HG02571 (cell line): ENCODE measurements at regions not wholly inside any gene's neighbourhood (a gene's known extent, or its start where the extent isn't known, plus 50 kb on each side); places are given as distances from the start of the nearest gene placed in this dataset.
"Not testable (repeated sequence)": the region's sequence is repeated elsewhere in the genome, so short reads cannot be mapped to it uniquely, and the experiment has no call there.

Experiments used
- ATAC-seq: cut with Tn5 transposase; IDR thresholded peaks from one replicate; pipeline ENCODE4 v1.9.1; 2021; ENCODE audit warnings: mild to moderate bottlenecking, moderate library complexity; ENCODE audit not compliant: unreplicated experiment

DNA sequence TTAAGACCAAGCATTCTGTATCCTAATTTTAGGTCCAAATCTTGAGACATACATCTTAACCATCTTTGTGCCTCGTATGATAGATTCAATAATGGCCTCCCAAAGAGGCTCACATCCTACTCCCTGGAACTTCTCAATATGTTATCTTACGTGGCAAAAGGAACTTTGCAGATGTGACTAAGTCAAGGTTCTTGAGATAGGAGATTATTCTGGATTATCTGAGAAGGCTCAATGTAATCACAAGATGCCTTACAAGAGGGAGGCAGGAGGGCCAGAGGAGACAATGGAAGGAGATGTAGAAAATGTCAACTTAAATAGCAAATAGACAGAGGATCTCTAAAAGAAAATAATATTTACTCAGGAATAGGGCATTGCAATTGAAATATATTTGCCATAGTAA lies 548.9 kb downstream of the MATN1 start:
- no peak for ATAC-seq

- ATAC-seq = no peak
Measured at GRCh38 chr1:30173560-30173959, 549.8 kb downstream of the MATN1 start.

- ATAC-seq = no peak
Measured at GRCh38 chr1:30172757-30173156, 550.6 kb downstream of the MATN1 start.

GRCh38 chr1:30172299-30172694 lies 551.1 kb downstream of the MATN1 start:
- no peak for ATAC-seq

DNA sequence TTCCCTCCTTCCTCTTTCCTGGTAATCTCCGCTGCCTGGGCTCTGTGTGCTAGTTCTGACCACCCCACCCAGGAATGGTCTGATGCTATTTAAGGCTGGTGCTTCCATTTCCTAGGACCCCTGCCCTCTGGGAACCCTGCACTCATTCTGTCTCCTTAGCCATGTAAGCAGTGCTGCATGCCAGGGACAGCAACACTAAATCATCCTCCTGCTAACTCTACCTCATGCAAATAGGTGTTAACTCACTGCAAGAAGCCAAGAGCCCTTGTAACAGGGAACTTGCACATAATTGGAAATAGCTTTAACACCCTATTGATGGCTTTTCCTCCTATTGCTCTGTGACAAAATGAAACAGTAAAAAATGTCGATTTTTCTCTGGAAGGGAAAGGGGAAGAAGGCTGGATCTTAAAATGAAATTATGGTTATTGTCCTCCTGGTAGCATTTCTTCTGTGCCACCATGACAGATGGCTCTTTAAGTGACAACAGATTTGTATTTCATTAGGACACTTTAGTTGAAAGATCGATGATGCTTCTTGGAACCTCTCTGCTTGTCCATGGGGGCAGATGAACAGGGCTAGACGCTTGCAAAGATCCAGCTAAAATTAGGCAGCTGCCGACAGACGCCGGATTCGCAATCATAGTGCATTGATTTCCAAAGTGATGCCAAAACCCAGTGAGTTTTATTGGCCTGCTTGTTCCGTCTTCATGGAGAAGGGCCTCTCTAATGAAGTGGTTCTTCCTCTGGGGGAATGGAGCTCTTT lies 551.7 kb downstream of the MATN1 start:
- no peak for ATAC-seq

DNA sequence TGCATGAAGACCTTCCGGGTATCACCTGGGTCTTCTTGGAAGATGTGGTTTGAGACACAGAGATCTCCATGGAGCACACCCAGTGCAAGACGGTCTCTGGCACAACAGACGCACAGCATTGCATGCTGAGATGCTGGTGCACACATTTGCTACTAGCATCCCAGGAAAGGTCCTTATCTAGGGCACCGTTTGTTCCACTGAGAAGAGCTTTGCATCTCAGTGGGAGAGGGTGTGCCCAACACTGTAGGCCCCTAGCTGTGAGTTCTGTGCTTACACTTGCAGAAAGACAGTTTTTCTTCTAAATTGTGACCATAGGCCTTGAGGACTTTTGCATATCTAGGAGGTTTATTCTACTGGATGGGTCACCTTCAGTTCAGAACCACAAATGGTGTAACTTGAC lies 554.1 kb downstream of the MATN1 start:
- ATAC-seq = no peak

DNA sequence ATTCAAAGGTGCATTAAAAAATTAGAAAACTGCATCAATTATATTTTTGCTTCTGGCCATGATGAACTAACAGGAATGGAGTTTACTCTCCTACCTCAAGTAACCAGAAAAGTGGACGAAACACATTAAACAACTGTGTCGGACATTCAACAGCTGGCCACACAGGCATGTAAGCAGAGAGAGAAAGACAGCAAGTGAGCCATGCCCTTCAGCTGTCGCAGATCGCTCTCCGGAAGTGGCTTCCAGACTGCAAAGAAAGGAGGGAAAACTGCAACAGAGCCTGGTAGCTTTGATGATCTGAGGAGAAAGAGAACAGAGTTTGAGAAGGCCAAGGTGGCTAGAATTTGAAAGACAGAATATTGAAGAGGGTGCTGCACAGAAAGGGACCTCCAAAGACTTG lies 557.2 kb downstream of the MATN1 start:
- no peak for ATAC-seq

GRCh38 chr1:30165116-30165515 lies 558.3 kb downstream of the MATN1 start:
- ATAC-seq = no peak

- no peak for ATAC-seq
Measured at GRCh38 chr1:30164693-30165092, 558.7 kb downstream of the MATN1 start.

DNA sequence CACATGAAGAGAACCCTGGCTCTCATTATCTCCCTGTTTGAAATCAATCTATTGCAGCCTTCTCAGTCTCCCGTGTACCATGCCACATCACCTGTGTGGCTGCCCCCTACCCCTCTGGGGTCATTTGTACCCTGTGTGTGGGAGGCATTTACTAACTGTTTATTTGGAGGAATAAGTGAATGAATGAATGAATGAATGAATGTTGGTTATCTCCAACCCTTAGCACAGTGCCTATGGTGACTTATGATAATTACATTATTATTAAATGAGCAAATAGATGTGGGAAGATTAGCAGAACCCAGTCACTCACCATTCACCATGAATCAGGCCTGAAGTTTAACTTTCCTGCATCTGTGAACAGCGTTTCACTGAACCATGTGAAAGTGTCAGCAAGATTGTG lies 560.8 kb downstream of the MATN1 start:
- no peak for ATAC-seq

GRCh38 chr1:30161953-30162352 lies 561.4 kb downstream of the MATN1 start:
- ATAC-seq = no peak

DNA sequence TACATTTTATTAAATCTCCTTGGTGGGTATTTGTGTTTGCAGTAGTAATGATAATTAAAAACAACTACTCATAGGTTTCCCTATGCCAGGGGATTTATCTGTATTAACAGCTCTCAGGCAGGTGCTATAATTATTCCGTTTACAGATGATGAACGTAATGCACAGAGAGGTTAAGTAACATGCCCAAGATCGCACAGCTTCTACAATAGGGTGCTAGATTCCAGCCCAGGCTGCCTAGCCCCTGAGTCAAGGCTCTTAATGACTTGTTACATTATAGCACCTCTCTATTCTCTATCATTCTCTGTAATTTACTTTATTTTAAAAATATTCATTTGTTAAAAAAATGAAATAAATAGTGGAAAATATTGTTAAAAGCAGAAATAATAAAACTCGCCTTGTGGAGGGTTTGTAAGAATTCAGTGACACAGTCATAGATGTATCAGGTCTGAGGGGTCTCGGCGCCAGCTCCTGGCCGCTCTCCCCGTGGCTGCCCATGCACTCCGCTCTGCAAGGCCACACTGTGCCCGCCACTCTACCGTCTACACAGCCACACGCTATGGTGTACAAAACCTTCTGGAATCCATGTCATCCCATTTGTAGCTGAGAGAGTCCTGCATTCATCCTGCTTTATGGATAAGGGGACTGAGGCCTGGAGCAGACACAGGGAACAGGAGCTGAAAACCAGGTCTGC lies 562.2 kb downstream of the MATN1 start:
- ATAC-seq = no peak

GRCh38 chr1:30159015-30159414 lies 564.4 kb downstream of the MATN1 start:
- no peak for ATAC-seq

DNA sequence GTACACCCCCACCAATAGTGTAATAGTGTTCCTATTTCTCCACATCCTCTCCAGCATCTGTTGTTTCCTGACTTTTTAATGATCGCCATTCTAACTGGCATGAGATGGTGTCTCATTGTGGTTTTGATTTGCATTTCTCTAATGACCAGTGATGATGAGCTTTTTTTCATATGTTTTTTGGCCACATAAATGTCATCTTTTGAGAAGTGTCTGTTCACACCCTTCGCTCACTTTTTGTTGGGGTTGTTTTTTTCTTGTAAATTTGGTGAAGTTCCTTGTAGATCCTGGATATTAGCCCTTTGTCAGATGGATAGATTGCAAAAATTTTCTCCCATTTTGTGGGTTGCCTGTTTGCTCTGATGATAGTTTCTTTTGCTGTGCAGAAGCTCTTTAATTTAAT lies 567.7 kb downstream of the MATN1 start:
- not testable (repeated sequence) for ATAC-seq

DNA sequence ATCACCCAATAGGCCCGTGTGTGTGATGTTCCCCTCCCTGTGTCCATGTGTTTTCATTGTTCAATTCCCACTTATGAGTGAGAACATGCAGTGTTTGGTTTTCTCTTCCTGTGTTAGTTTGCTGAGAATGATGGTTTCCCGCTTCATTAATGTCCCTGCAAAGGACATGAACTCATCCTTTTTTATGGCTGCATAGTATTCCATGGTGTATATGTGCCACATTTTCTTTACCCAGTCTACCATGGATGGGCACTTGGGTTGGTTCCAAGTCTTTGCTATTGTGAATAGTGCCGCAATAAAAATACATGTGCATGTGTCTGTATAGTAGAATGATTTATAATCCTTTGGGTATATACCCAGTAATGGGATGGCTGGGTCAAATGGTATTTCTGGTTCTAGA lies 568.1 kb downstream of the MATN1 start:
- ATAC-seq = not testable (repeated sequence)

GRCh38 chr1:30153743-30154449 lies 569.5 kb downstream of the MATN1 start:
- no peak for ATAC-seq

- no peak for ATAC-seq
Measured at GRCh38 chr1:30151826-30152225, 571.6 kb downstream of the MATN1 start.

DNA sequence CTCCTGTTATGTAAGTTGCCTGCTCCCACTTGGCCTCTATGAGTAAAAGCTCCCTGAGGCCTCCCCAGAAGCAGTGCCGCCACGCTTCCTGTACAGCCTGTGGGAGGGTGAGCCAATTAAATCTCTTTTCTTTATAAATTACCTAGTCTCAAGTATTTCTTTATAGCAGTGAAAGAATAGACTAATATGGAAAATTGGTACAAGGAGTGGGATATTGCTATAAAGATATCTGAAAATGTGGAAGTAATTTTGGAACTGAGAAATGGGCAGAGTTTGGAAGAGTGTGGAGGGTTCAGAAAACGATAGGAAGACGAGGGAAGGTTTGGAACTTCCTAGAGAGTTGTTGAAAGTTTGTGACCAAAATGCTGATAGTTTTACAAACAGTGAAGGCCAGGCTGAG lies 572.3 kb downstream of the MATN1 start:
- ATAC-seq = no peak

DNA sequence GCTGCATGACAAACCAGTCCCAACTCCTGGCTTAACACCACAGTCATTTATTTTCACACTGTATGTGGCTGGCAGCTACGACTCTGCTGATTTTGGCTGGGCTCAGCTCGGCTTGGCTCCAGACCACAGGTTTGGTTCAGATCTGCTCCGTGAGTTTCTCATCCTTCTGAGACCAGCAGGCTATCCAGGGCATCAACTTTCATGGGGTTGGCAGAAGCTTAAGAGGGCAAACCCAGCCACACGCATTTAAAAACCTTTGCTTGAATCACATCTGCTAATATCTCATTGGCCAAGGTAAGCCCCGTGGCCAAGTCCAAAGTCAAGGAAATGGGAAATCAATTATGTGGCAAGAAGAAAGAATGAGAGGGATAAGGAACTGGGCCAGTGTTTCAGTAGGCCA lies 574.2 kb downstream of the MATN1 start:
- ATAC-seq = no peak

DNA sequence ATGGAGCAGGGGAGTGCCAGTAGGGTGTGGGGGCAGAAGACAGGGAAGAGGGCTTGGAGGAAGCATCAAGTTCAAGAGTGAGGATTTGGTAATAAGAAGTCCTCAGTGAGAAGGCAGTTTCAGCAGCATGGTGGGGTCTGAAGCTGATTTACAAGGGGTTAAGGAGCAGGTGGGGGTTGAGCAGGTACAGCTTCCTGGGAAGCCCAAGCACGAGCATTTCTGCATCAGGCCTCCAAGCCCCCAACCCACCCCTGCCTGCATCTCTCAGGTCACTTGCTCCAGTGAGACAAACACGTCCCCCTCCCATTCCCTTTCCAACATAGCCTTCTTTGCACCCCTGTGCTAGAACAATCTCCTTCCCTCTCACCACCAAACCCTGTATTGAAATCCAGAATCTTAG lies 574.7 kb downstream of the MATN1 start:
- ATAC-seq = no peak

GRCh38 chr1:30147188-30147587 lies 576.2 kb downstream of the MATN1 start:
- ATAC-seq = no peak

DNA sequence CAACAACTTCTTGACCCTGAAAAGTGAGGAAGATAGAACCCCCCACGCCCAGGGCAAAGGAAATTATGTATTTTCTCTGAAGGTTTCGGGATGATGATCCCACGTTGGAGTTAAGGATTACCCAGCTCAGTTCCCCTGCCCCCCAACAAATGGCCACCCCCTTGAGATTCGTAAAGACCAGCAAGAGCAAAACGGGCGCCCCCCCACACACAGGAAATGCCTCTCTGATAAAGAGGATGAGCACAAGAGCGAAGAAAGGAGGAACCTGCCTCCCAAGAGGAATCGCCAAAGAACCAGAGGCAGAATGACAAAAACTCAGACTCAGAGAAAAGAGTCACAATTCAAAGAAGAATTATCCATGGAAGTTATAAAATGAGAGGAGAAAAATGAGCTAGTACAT lies 576.9 kb downstream of the MATN1 start:
- ATAC-seq = no peak
